HG02610 (cell line): ENCODE measurements at regions not wholly inside any gene's neighbourhood (a gene's known extent, or its start where the extent isn't known, plus 50 kb on each side); places are given as distances from the start of the nearest gene placed in this dataset.

ENCODE experiments used
- ATAC-seq: cut with Tn5 transposase; IDR thresholded peaks from one replicate; pipeline ENCODE4 v1.9.1; 2021; ENCODE audit warnings: mild to moderate bottlenecking, moderate library complexity; ENCODE audit not compliant: unreplicated experiment

DNA sequence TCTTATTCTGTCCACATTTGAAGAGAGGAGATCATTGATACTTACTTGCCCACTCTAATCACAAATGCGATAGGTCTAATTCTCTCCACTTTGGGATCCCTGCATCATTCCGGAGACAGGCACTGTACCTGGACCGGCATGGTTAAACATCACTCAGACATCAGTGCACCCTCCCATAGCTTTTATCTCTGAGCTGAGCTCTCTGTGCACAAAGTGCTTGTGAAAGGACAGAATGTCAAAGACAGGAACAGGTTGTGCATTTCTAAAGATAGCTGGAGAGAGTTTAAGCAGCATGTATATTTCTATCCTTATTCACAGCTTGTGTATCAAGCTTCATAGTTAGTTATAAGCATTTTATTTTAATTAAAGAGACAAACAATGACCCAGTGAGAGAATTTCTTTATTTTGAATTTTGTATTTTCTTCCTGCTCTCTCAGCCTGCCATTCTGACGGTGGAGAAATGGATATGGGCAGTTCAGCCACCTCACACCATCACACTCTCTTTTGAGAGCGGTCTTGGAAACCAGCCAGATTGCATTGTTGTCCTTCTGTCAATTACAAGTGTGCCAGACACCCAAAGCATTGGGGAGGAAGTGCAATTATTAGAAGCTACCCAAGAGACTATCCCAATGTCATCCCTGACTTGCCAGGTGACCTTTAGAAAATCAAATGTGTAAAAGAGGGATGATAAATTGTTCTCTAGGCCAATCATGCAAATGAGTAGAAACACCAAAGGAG, 65.2 kb upstream of the CHL1 start:
- ATAC-seq = no peak

DNA sequence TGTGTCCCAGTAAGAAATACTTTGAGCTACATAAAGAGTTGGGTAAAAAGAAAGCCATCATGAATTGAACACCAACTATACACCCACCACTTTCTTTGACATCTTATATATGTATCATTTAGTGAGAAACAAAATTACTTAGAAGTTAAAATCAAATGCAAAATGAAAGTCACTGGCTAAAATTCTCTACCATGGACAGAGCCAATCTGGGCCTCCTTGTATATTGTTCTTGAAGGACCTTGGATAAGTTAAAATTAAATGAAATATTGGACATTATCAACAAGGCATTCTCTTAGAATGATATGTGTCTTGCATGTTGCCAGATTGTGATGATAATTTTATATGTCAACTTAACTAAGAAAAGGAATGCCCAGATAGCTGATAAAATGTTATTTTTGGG, 64.2 kb upstream of the CHL1 start:
- no peak for ATAC-seq

DNA sequence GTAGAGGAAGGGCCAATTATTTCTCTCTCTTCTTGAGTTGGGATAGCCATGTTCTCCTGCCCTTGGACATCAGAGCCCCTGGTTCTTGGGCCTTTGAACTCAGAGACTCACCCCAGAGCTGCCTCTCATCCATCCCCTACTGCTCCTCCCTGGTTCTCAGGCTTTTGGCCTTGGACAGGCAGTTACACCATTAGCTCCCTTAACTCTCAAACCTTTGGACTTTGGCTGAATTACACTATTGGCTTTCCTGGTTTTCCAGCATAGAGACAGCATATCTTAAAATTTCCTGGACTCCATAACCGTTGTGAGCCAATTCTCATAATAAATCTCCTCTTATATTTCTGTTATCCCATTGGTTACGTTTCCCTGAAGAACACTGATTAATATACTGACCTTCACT, 63.7 kb upstream of the CHL1 start:
- ATAC-seq = no peak

DNA sequence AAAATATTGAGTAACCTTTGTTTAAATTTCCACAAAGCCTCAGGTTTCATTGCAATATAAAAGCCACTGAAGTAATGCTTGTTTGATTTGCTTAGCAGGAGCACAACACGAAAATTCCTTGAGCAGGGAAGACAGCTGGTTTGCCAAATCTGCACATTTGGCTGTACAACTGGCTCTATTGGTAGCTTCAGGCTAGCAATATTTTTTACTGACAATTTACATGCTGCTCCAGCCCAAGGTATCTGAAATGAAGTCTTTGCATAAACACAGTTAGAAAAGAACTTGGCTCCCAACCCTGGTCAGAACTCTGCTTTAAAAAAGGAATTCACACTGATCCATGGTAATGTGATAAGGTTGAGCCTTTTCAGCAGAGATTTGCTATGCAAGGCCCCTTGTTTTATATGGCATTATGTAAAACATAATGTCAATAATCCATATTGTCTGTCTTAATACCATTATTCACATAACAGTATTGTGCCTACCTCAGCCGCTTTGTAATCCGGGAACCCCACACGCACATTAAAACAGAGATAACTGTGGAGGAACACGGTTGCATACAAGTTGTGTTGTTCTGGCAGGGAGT, 55.7 kb upstream of the CHL1 start:
- no peak for ATAC-seq
